ENCODE measurements at regions not wholly inside any gene's neighbourhood (a gene's known extent, or its start where the extent isn't known, plus 50 kb on each side); places are given as distances from the start of the nearest gene placed in this dataset.

DNA sequence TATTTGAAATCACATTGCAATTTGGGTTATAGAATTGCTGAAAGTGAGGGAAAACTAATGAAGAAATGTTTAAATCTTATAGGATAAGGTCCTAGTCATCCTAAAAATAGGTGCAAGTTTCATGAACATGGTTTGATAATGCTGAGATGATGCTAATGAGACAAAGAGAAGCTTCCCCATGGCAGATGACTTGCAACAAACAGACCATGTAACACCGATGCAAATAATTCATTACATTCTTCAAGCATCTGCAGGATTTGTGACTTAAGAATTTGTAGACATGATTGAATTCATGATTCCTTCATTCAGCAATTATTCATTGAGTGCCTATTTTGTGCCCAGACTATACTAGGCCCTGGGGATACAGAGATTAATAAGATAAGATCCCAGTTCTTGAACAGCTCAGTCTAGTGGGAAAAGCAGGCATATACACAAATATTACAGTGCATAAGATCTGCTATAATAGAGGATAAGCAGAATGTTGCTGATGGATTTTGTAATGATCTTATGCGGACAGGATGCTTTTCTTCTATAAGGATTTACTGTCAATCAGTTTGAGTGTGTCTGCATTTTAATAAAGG is 367.9 kb upstream of the GBE1 start (continued):
- TF ChIP-seq, protein P1, sequence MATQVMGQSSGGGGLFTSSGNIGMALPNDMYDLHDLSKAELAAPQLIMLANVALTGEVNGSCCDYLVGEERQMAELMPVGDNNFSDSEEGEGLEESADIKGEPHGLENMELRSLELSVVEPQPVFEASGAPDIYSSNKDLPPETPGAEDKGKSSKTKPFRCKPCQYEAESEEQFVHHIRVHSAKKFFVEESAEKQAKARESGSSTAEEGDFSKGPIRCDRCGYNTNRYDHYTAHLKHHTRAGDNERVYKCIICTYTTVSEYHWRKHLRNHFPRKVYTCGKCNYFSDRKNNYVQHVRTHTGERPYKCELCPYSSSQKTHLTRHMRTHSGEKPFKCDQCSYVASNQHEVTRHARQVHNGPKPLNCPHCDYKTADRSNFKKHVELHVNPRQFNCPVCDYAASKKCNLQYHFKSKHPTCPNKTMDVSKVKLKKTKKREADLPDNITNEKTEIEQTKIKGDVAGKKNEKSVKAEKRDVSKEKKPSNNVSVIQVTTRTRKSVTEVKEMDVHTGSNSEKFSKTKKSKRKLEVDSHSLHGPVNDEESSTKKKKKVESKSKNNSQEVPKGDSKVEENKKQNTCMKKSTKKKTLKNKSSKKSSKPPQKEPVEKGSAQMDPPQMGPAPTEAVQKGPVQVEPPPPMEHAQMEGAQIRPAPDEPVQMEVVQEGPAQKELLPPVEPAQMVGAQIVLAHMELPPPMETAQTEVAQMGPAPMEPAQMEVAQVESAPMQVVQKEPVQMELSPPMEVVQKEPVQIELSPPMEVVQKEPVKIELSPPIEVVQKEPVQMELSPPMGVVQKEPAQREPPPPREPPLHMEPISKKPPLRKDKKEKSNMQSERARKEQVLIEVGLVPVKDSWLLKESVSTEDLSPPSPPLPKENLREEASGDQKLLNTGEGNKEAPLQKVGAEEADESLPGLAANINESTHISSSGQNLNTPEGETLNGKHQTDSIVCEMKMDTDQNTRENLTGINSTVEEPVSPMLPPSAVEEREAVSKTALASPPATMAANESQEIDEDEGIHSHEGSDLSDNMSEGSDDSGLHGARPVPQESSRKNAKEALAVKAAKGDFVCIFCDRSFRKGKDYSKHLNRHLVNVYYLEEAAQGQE (IDR thresholded peaks at IDR 0.05; ENCODE audit: unreplicated experiment), result no peak
- TF ChIP-seq ZNF331 (CRISPR knock-in tag; IDR thresholded peaks at IDR 0.05; ENCODE audit: low read depth), result no peak
- no peak for TF ChIP-seq ETS1 (IDR thresholded peaks at IDR 0.05)
- no peak for TF ChIP-seq CTCF (conservative IDR thresholded peaks at IDR 0.05; ENCODE audit: low read depth in 2 of 2)
- no peak for TF ChIP-seq ZNF114 (CRISPR knock-in tag; IDR thresholded peaks at IDR 0.05)
- TF ChIP-seq JUNB (IDR thresholded peaks at IDR 0.05; ENCODE audit: unreplicated experiment), result no peak
- no peak for TF ChIP-seq POLR2AphosphoS5 (IDR thresholded peaks at IDR 0.05; ENCODE audit: low read depth)
- TF ChIP-seq CREB1 (CRISPR knock-in tag; IDR thresholded peaks at IDR 0.05; ENCODE audit: low read depth), result no peak
- no peak for TF ChIP-seq STAT1 (IDR thresholded peaks at IDR 0.05; ENCODE audit: unreplicated experiment)

DNA sequence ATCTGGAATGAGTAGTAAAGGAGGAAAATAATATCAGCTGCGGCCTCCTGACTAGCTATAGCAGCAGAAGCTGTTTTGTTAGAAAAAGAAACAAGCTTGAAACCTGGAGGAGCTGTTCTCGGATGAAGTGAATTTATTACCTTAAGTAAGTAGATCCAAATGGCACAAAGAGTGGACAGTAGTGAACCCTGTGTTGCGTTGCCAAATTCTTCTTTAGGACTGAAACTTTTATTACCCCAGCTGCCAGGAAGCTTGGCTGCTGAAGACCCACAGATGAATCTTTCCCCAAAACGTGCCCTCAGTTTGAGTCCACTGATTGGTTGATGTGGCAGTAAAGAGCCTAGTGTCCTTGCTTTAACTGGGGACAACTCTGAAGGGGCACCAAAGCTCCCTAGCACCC is 366.8 kb upstream of the GBE1 start:
- no peaks in the 10 kb centered on the region for H3K36me3 Mint-ChIP-seq (ENCODE audit: low read depth)
- Histone ChIP-seq H3K79me2 (replicated peaks; ENCODE audit: insufficient read depth) (no peaks in the 10 kb centered on the region), H3K9me2 (ENCODE audit: insufficient read depth) (peaks cover 9% of the 10 kb centered on the region; the same call in 1 of the 2 replicates), H3K27ac (ENCODE audit: low read depth) (no peak overlapping the region), H3K27me3 (ENCODE audit: insufficient read depth) (no peaks in the 10 kb centered on the region), H3K4me2 (no peak overlapping the region), H3F3A (replicated peaks; ENCODE audit: low read depth) (no peaks in the 10 kb centered on the region), H3K36me3 (ENCODE audit: insufficient read depth) (no peaks in the 10 kb centered on the region), H2AFZ (peak overlapping the region; percentile 1; the same call in 1 of the 2 replicates), H4K20me1 (replicated peaks; ENCODE audit: insufficient read depth) (no peaks in the 10 kb centered on the region), H3K4me1 (ENCODE audit: insufficient read depth) (peaks cover 11% of the 10 kb centered on the region), H3K4me3 (no peak overlapping the region)
- no peaks in the 10 kb centered on the region for H3K9me3 Mint-ChIP-seq
- TF ChIP-seq ZNF331 (CRISPR knock-in tag; IDR thresholded peaks at IDR 0.05; ENCODE audit: low read depth) (no peak), CTCF (conservative IDR thresholded peaks at IDR 0.05; ENCODE audit: low read depth in 2 of 2) (no peak), EZH2 (IDR thresholded peaks at IDR 0.05; ENCODE audit: low read depth, unreplicated experiment) (no peak), JUNB (IDR thresholded peaks at IDR 0.05; ENCODE audit: unreplicated experiment) (no peak), ETS1 (IDR thresholded peaks at IDR 0.05) (no peak), ZNF114 (CRISPR knock-in tag; IDR thresholded peaks at IDR 0.05) (no peak)
- TF ChIP-seq, protein P1 (IDR thresholded peaks at IDR 0.05; ENCODE audit: unreplicated experiment), result no peak
- no peak overlapping the region for H3K4me3 Mint-ChIP-seq
- DNase-seq (ENCODE audit: low spot score) (no peak), ATAC-seq (no peak)
- H3K27me3 Mint-ChIP-seq (ENCODE audit: insufficient read depth, low read depth, poor library complexity), result no peaks in the 10 kb centered on the region
- H3K27ac Mint-ChIP-seq, result 0 out of 2 replicates have a peak overlapping the region, but pooled peaks have one; percentile 62
- peaks cover 11% of the 10 kb centered on the region for H3K4me1 Mint-ChIP-seq
